Heart left ventricle (tissue), 16 donors: ENCODE measurements at regions not wholly inside any gene's neighbourhood (a gene's known extent, or its start where the extent isn't known, plus 50 kb on each side); places are given as distances from the start of the nearest gene placed in this dataset.

ENCODE experiments used
- ATAC-seq, 4 donors: fragments of 200-7000 bp; cut with Tn5 transposase; one replicate each; pipeline ENCODE4 v1.9.1; 2020 to 2022; ENCODE audit warnings: moderate library complexity in 4 of 4, mild to moderate bottlenecking in 3 of 4, moderate number of reproducible peaks in 1 of 4
- DNase-seq, 5 donors: peaks; one replicate each; pipeline ENCODE4 v3.0.0-alpha.2; 2020
- H3K27ac ChIP-seq, 12 donors: fragments of 200-600 bp; sonication (generic) in 4 of 12; one replicate each; pipeline versions ENCODE4 v1.5.0 to v1.8.0; 2016 to 2022; ENCODE audit warnings: mild to moderate bottlenecking in 2 of 12
- H3K27me3 ChIP-seq, 9 donors: fragments of 200-600 bp; sonication (generic) in 2 of 9; one replicate each; pipeline versions ENCODE4 v1.5.1 to v1.8.0; 2016 to 2022; ENCODE audit warnings: mild to moderate bottlenecking in 3 of 9
- H3K36me3 ChIP-seq, 9 donors: fragments of 200-600 bp; sonication (generic) in 2 of 9; one replicate each; pipeline versions ENCODE4 v1.5.0 to v1.8.0; 2018 to 2022; ENCODE audit warnings: mild to moderate bottlenecking in 2 of 9
- H3K4me1 ChIP-seq, 12 donors: fragments of 200-600 bp; sonication (generic) in 4 of 12; one replicate each; pipeline versions ENCODE4 v1.5.0 to v1.8.0; 2016 to 2022; ENCODE audit warnings: mild to moderate bottlenecking in 3 of 12
- H3K4me3 ChIP-seq, 12 donors: fragments of 200-600 bp; sonication (generic) in 4 of 12; one replicate each; pipeline versions ENCODE4 v1.5.0 to v1.8.0; 2017 to 2022; ENCODE audit warnings: mild to moderate bottlenecking in 9 of 12, moderate library complexity in 4 of 12
- H3K9me3 ChIP-seq, 12 donors: fragments of 200-600 bp; sonication (generic) in 4 of 12; one replicate each; pipeline versions ENCODE4 v1.5.0 to v1.8.0; 2016 to 2022; ENCODE audit warnings: mild to moderate bottlenecking in 1 of 12
- POLR2A ChIP-seq, 2 donors: fragments of 450-650 bp; IDR thresholded peaks; one replicate each; pipeline ENCODE4 v1.6.1; 2017; ENCODE audit warnings: antibody characterized with exemption in 2 of 2, mild to moderate bottlenecking in 2 of 2, moderate library complexity in 2 of 2
- WGBS, 4 donors: extraction: QIAGEN DNeasy Blood & Tissue Kit in 2 of 4; methylation state at CpG; one replicate each; pipeline versions ENCODE4 v1.1.5 to v1.1.7; 2013 to 2018; 5-methylcytosine and 5-hydroxymethylcytosine counted together
- intact Hi-C, 10 donors: fragments of 100-400 bp; cut with DNase I; formaldehyde crosslinking; loops; one replicate each; pipeline versions ENCODE4 v1.11.1 to v1.14.2; 2022
- TF ChIP-seq, protein P1 (sequence below), 12 donors: fragments of 200-600 bp; sonication (generic) in 4 of 12; IDR thresholded peaks; one replicate each; pipeline versions ENCODE4 v1.5.0 to v1.8.0; 2018 to 2022; ENCODE audit warnings: antibody characterized with exemption in 12 of 12, mild to moderate bottlenecking in 5 of 12
- donor health status: ischemic (EF 13 %, LVEDD 7.1; RV severe dilation, severe dysfunction).
- donor health status: healthy with polysubstance abuse.
- donor health status: DM: no; HTN: yes; CAD: no.
- donor health status: DM: no; HTN: no; CAD: no.
- donor health status: ischemic (EF 25% LVEDD 6.9; RV normal size, moderate dysfunction).
- donor health status: ischemic (EF 25% LVEDD 5.7; RV mildly dilated, moderate dysfunction).
- donor health status: healthy.
- donor health status: DM: yes; HTN: yes; CAD: no.
- donor health status: ischemic (EF 35%, LVEDD 5.7; RV mildly dilated, moderate dysfunction).
- donor health status: nonischemic (EF 11% LVEDD 7.7; RV severe dilation, severe dysfunction).
- donor health status: DM: yes; HTN: yes; CAD: no.
- donor health status: PGD.
- donor health status: ischemic (EF 29% LVEDD 5.4; RV normal size, mild dysfunction).
- donor health status: nonischemic (EF 23%, LVEDD 6.1; RV moderate dilation, normal function).

DNA sequence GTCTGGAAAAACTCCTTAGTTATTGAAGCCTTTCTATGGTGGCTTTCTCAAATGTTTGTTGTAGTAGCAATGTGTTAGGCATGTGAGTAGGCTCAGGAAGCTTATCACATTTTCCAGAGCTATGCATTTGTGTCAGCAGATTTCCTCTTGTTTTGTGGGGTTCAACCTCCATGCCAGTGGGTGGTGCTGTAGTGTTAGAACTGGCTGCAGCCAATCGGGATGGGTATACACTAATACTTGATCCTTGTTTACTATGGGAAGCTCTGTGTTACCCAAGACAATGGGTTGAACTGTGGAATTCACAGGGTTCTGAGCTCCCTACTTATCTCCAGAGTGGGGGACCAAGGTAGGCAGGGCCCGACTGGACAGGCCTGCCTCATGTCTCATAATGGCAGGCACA lies 348.5 kb upstream of the ADAMTS5 start:
- no peak overlapping the region for H3K4me3 ChIP-seq
- H3K27me3 ChIP-seq, result no peaks in the 10 kb centered on the region
- DNase-seq, result no peak
- H3K9me3 ChIP-seq, result peaks cover 0 to 19% (median 0%) of the 10 kb centered on the region in 12 donors
- 81 to 93% (median 89%) methylated on average over 2 of the region's 2 CpGs for WGBS, 4 donors
- intact Hi-C loops, result no loop called here
- no peak for ATAC-seq
- TF ChIP-seq, protein P1, sequence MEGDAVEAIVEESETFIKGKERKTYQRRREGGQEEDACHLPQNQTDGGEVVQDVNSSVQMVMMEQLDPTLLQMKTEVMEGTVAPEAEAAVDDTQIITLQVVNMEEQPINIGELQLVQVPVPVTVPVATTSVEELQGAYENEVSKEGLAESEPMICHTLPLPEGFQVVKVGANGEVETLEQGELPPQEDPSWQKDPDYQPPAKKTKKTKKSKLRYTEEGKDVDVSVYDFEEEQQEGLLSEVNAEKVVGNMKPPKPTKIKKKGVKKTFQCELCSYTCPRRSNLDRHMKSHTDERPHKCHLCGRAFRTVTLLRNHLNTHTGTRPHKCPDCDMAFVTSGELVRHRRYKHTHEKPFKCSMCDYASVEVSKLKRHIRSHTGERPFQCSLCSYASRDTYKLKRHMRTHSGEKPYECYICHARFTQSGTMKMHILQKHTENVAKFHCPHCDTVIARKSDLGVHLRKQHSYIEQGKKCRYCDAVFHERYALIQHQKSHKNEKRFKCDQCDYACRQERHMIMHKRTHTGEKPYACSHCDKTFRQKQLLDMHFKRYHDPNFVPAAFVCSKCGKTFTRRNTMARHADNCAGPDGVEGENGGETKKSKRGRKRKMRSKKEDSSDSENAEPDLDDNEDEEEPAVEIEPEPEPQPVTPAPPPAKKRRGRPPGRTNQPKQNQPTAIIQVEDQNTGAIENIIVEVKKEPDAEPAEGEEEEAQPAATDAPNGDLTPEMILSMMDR (IDR thresholded peaks at IDR 0.05), result no peak
- no peak for TF ChIP-seq POLR2A (IDR thresholded peaks at IDR 0.05)
- no peak overlapping the region for H3K27ac ChIP-seq
- H3K4me1 ChIP-seq, result no peaks in the 10 kb centered on the region
- no peaks in the 10 kb centered on the region for H3K36me3 ChIP-seq

DNA sequence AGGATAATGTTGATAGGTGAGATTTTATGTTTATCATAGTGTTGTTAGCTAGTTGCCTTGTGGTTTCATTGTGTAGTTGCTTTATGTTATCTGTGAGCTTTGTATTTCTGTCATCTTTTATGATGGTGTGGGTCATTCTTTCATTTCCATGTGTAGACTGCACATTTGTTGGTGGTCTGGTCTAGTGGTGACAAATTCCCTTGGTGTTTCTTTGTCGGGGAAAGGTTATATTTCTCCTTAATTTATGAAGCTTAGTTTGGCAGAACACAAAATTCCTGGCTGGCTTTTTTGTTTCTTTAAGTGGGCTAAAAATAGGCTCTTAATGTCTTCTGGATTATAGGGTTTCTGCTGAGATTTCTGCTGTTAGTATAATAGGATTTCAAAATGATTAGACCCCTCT lies 347.2 kb upstream of the ADAMTS5 start:
- no peak overlapping the region for H3K27ac ChIP-seq
- ATAC-seq (no peak), DNase-seq (no peak)
- H3K9me3 ChIP-seq, result peaks cover 0 to 19% (median 0%) of the 10 kb centered on the region in 12 donors
- WGBS, 4 donors, result 58 to 71% (median 64%) methylated on average over 1 of the region's 1 CpG
- no peak overlapping the region for H3K4me3 ChIP-seq
- H3K27me3 ChIP-seq, result no peaks in the 10 kb centered on the region
- intact Hi-C loops, result no loop called here
- TF ChIP-seq POLR2A (IDR thresholded peaks at IDR 0.05), result no peak
- TF ChIP-seq, protein P1 (IDR thresholded peaks at IDR 0.05), result no peak
- no peaks in the 10 kb centered on the region for H3K4me1 ChIP-seq
- H3K36me3 ChIP-seq, result no peaks in the 10 kb centered on the region

DNA sequence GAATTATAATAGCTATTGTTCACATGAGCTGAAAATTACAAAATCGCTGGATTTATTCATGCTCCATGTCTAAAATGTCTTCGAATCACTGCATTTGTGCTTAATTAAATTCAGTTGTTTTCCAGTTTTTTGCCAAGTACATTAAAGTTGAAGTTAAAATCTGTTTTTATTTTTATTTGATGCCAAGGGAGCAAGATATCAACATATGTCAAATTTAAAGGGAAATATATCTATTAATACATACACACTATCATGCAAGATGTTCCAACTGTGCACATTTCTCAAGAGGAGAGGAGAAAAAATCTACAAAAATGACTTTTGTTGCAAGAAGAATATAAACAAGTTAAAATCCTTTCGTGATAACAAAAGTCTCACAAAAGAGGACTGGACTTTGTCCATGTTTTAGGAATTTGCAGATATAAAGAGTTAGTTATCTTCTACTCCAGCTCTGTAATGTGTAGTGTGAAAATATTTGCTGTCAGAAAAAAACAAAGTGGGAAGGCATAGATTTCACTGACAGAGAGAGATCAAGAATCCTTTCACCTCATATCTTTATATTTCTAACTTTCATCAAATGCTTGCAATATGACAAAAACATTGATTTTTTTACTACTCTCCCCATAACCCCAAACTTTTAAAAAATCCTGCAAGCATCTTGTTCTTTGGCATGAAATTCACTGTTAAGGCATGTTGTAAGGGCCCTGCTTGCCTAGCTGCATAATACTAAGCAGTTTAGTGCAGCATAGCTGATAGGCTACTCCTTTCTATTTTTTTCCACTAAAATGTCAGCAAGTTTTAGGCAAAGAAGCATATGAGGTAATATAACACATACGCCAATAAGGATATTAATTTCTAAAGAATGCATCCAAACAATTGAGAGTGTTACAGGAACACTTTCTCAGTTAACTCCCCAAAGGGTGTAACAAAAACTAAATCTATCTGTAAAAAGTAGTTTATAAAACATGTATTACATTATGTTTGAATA lies 340.2 kb upstream of the ADAMTS5 start:
- intact Hi-C loops, result loop anchor here in 1 of 10 donors (10.0 kb wide), 1 partner anchor 342 kb away; the partner anchor contains the start of gene ADAMTS5
- peak overlapping the region in 6 of 12 donors; percentile 16 to 43 (median 28) for H3K27ac ChIP-seq
- ATAC-seq (peak; percentile 55 to 73 (median 61)), DNase-seq (no peak)
- no peaks in the 10 kb centered on the region for H3K27me3 ChIP-seq
- H3K9me3 ChIP-seq, result peaks cover 0 to 8% (median 0%) of the 10 kb centered on the region in 12 donors
- no peak overlapping the region for H3K4me3 ChIP-seq
- no peaks in the 10 kb centered on the region for H3K36me3 ChIP-seq
- H3K4me1 ChIP-seq, result peaks cover 0 to 17% (median 0%) of the 10 kb centered on the region in 12 donors
- 66 to 74% (median 71%) methylated on average over 4 of the region's 4 CpGs for WGBS, 4 donors
- TF ChIP-seq POLR2A (IDR thresholded peaks at IDR 0.05), result no peak
- TF ChIP-seq, protein P1 (IDR thresholded peaks at IDR 0.05), result no peak

DNA sequence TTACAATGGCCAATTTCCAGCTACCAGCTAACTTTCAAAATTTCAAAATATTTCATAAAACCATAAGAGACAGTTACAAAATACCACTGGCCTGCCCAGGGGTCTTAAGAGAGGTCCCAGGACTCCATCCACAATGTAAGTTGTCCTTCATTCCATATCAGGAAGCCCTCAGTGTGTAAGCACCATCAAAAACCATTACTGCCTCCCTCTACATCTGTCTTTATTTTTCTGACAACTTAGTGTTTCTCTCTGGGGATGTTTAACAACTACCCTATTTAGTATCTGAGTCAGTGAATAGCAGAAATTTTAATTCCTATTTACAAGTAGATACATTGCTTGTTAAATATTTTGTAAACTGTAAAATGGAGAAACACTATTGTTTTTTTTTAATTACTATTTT lies 339.3 kb upstream of the ADAMTS5 start:
- intact Hi-C loops, result loop anchor here in 1 of 10 donors (10.0 kb wide), 1 partner anchor 341 kb away; the partner anchor contains the start of gene ADAMTS5
- H3K27ac ChIP-seq, result peak overlapping the region in 4 of 12 donors; percentile 16 to 40 (median 20)
- no peaks in the 10 kb centered on the region for H3K36me3 ChIP-seq

More for the DNA sequence above, 339.3 kb upstream of the ADAMTS5 start:
- Histone ChIP-seq H3K4me3 (no peak overlapping the region), H3K4me1 (peaks cover 0 to 17% (median 0%) of the 10 kb centered on the region in 12 donors), H3K9me3 (peaks cover 0 to 8% (median 0%) of the 10 kb centered on the region in 12 donors), H3K27me3 (no peaks in the 10 kb centered on the region)
- no peak for DNase-seq
- ATAC-seq, result no peak
- TF ChIP-seq, protein P1 (IDR thresholded peaks at IDR 0.05), result no peak
- TF ChIP-seq POLR2A (IDR thresholded peaks at IDR 0.05), result no peak
